Karpas-422 (cell line): ENCODE measurements at regions not wholly inside any gene's neighbourhood (a gene's known extent, or its start where the extent isn't known, plus 50 kb on each side); places are given as distances from the start of the nearest gene placed in this dataset.

Experiments
- DNase-seq: peaks from one replicate; pipeline ENCODE4 v3.0.0-alpha.2; 2015
- H2AFZ ChIP-seq: fragments of 200-600 bp; sonication (generic); 2 replicates; pipeline ENCODE4 v1.6.1; 2014; ENCODE audit warnings: antibody characterized with exemption, low read length, mixed read lengths
- H3K27ac ChIP-seq: fragments of 200-600 bp; sonication (generic); 2 replicates; pipeline ENCODE4 v1.5.1; 2014; ENCODE audit warnings: mild to moderate bottlenecking, low read length, moderate library complexity
- H3K27me3 ChIP-seq: fragments of 200-600 bp; sonication (generic); 2 replicates; pipeline ENCODE4 v1.6.1; 2014; ENCODE audit warnings: low read length, mixed read lengths
- H3K36me3 ChIP-seq: fragments of 200-600 bp; sonication (generic); 2 replicates; pipeline ENCODE4 v1.6.1; 2014; ENCODE audit warnings: low read length, mixed read lengths; ENCODE audit not compliant: insufficient read depth
- H3K4me1 ChIP-seq: fragments of 200-600 bp; sonication (generic); 2 replicates; pipeline ENCODE4 v1.6.1; 2014; ENCODE audit warnings: mild to moderate bottlenecking, low read length, mixed read lengths
- H3K4me2 ChIP-seq: fragments of 200-600 bp; sonication (generic); 2 replicates; pipeline ENCODE4 v1.6.1; 2014; ENCODE audit warnings: low read length, low read depth, mild to moderate bottlenecking; ENCODE audit not compliant: poor library complexity, severe bottlenecking
- H3K4me3 ChIP-seq: fragments of 200-600 bp; sonication (generic); 2 replicates; pipeline ENCODE4 v1.5.1; 2014; ENCODE audit warnings: mild to moderate bottlenecking, antibody characterized with exemption, low read length, mixed read lengths
- H3K79me2 ChIP-seq: fragments of 200-600 bp; sonication (generic); 2 replicates; pipeline ENCODE4 v1.6.1; 2014; ENCODE audit warnings: mild to moderate bottlenecking, low read length, mixed read lengths
- H3K9ac ChIP-seq: fragments of 200-600 bp; sonication (generic); 2 replicates; pipeline ENCODE4 v1.6.0; 2014; ENCODE audit warnings: low read length
- H3K9me2 ChIP-seq: fragments of 200-600 bp; sonication (generic), shearing (Covaris generic); replicated peaks from 2 replicates; pipeline ENCODE4 v1.6.0; 2014; ENCODE audit warnings: mild to moderate bottlenecking, low read length, moderate library complexity; ENCODE audit not compliant: insufficient read depth
- H3K9me3 ChIP-seq: fragments of 300-700, 200-600 bp; sonication (generic); 2 replicates; pipeline ENCODE4 v1.6.1; 2014; ENCODE audit warnings: low read length, mixed read lengths
- H4K20me1 ChIP-seq: fragments of 200-600 bp; sonication (generic); 2 replicates; pipeline ENCODE4 v1.6.1; 2014; ENCODE audit warnings: mild to moderate bottlenecking, antibody characterized with exemption, low read length, low read depth; ENCODE audit not compliant: insufficient read depth

DNA sequence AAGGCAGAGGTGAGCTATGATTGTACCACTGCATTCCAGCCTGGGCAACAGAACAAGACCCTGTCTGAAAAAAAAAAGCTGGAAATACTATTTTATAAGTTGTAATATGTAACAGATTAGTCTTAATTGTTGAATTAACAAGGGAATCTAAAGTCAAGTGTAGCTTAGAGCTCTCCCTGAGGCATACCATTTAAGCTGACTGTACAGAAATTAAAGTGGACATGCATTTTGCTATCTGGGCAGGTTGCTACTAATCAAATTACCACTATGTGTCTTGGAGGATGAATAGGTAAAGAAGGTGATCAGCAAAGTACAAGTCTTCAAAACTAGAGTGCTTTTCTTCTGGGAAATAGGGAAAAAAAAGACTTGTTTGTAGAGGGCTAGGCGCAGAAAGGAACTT, 205.3 kb upstream of the JADE1 start:
- Histone ChIP-seq H3K36me3 (no peaks in the 10 kb centered on the region), H3K4me1 (peaks cover 16% of the 10 kb centered on the region), H3K79me2 (no peaks in the 10 kb centered on the region), H3K9me3 (no peaks in the 10 kb centered on the region), H3K4me2 (no peak overlapping the region), H3K27ac (no peak overlapping the region), H2AFZ (no peak overlapping the region), H4K20me1 (no peaks in the 10 kb centered on the region), H3K4me3 (no peak overlapping the region), H3K9me2 (no peaks in the 10 kb centered on the region), H3K27me3 (no peaks in the 10 kb centered on the region), H3K9ac (no peak overlapping the region)
- no peak for DNase-seq

- H3K27me3 ChIP-seq: no peaks in the 10 kb centered on the region
- no peak for DNase-seq
- H4K20me1 ChIP-seq: no peaks in the 10 kb centered on the region
- H3K9me3 ChIP-seq: no peaks in the 10 kb centered on the region
- H3K79me2 ChIP-seq: no peaks in the 10 kb centered on the region
- H2AFZ ChIP-seq: no peak overlapping the region
- peaks cover 17% of the 10 kb centered on the region for H3K4me1 ChIP-seq
- no peaks in the 10 kb centered on the region for H3K36me3 ChIP-seq
- no peak overlapping the region for H3K4me2 ChIP-seq
- no peaks in the 10 kb centered on the region for H3K9me2 ChIP-seq
- H3K4me3 ChIP-seq: no peak overlapping the region
- no peak overlapping the region for H3K27ac ChIP-seq
- no peak overlapping the region for H3K9ac ChIP-seq
Measured at GRCh38 chr4:128603081-128603480, 206.4 kb upstream of the JADE1 start.

DNA sequence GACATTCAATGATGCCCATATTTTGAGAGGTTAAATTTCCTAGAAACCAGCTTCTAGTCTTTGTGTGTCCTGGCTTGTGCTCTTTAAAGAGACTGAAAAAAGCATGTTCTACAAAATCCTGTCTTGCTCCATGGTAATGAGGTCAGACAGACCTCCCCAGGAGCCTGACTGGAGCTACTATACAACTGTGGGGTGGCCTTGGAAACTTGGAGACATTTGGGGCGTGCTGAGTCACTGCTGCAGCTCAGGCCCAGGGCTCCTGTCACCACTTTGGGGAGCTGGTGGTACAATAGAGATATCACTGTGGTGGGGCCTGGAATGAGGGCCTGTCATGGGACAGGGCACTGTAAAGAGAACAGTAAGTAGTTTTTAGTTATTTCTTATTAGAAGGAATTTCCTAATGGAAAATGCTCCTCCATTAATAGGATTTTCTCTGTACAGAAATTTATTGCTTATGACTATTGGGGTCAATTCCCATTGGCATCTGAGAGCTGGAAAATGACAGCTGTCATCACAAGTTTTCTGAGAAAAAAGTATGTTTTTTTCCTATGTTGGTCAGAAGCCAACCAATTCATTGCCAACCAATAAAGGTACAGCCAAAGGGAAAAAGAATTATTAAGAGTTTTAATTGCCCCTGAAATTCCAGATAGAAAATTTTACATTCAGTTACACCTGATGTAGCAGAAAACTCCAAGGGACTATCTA, 207.4 kb upstream of the JADE1 start:
- H3K36me3 ChIP-seq: no peaks in the 10 kb centered on the region
- no peak overlapping the region for H3K9ac ChIP-seq
- no peak overlapping the region for H2AFZ ChIP-seq
- H3K9me3 ChIP-seq: no peaks in the 10 kb centered on the region
- no peak overlapping the region for H3K4me2 ChIP-seq
- H4K20me1 ChIP-seq: no peaks in the 10 kb centered on the region
- no peak overlapping the region for H3K27ac ChIP-seq
- H3K27me3 ChIP-seq: no peaks in the 10 kb centered on the region
- no peaks in the 10 kb centered on the region for H3K79me2 ChIP-seq
- H3K4me3 ChIP-seq: no peak overlapping the region
- no peaks in the 10 kb centered on the region for H3K9me2 ChIP-seq
- no peak for DNase-seq
- H3K4me1 ChIP-seq: peaks cover 17% of the 10 kb centered on the region

DNA sequence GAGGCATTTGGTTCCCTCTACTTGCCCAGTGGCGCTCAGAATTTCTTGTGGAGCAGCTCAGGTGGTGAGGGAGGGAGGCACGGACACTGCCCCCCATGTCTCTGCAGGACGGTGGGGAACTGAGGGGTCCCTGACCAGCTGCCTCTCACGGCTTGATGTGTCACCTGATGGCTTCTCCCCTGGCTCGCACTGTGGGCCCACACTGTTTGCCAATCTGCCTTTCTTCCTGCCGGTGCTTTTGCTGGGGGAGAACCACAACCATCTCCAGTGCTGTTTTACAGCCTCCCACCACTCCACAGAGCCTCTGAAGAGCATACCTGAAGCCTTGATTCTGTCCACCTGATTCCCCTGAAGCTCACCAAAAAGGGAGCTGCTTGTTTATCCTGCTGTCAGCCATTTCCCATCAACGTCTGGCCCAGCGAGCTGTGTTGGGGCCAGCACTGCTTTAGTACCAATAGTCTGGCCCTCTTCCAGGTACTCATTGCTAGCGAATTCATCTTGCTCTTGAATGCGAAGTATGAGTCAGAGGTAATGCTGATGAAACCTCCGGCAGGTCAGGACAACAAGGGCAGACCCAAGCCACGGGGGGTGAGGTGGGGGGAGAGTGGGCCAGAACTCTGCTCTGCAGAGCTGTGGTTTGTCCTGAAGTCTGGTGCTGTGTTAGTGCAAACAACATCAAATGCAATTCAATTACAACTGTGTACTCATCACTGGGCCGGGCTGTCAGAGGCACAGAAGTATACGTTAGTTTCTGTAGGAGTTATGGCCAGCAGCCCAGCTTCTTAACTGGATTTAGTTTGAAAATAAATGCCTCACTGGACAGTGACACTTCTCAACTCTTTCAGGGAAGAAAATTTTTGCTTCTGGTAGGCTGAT, 208.3 kb upstream of the JADE1 start:
- no peak overlapping the region for H2AFZ ChIP-seq
- H3K9me3 ChIP-seq: no peaks in the 10 kb centered on the region
- H3K9ac ChIP-seq: no peak overlapping the region

GRCh38 chr4:128600410-128600809, 209.1 kb upstream of the JADE1 start:
- H3K9me2 ChIP-seq: no peaks in the 10 kb centered on the region
- H3K4me2 ChIP-seq: no peak overlapping the region
- H4K20me1 ChIP-seq: no peaks in the 10 kb centered on the region
- H3K9me3 ChIP-seq: no peaks in the 10 kb centered on the region
- no peaks in the 10 kb centered on the region for H3K79me2 ChIP-seq
- no peak overlapping the region for H3K4me3 ChIP-seq
- no peak overlapping the region for H2AFZ ChIP-seq
- no peak overlapping the region for H3K27ac ChIP-seq
- H3K9ac ChIP-seq: no peak overlapping the region
- H3K36me3 ChIP-seq: no peaks in the 10 kb centered on the region
- peaks cover 3% of the 10 kb centered on the region; the same call in 1 of the 2 replicates for H3K27me3 ChIP-seq
- DNase-seq: no peak
- H3K4me1 ChIP-seq: peaks cover 20% of the 10 kb centered on the region

More for the DNA sequence above, 208.3 kb upstream of the JADE1 start:
- no peaks in the 10 kb centered on the region for H3K9me2 ChIP-seq
- H3K36me3 ChIP-seq: no peaks in the 10 kb centered on the region
- H4K20me1 ChIP-seq: no peaks in the 10 kb centered on the region
- DNase-seq: no peak
- H3K79me2 ChIP-seq: no peaks in the 10 kb centered on the region
- no peak overlapping the region for H3K4me2 ChIP-seq
- peaks cover 3% of the 10 kb centered on the region; the same call in 1 of the 2 replicates for H3K27me3 ChIP-seq
- no peak overlapping the region for H3K27ac ChIP-seq
- peaks cover 20% of the 10 kb centered on the region for H3K4me1 ChIP-seq
- H3K4me3 ChIP-seq: no peak overlapping the region

DNA sequence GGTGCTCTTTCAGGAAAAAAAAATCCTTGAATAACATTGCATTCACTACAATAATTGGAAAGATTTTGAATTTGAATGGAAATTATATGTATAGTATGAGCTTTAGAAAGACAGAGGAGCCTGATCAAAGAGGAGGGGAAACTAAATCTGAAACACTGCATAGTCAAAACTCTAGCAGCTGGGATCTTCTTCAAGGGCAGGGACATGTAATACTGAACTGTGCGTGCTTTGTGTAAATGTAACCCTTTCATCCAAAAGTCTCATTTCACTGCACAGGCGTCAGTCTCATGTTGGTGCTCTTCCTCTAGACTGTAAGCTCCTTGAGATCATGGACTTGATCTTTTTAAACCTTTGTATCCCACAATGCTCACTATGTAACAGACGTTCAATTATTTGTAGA, 212.0 kb upstream of the JADE1 start:
- peaks cover 11% of the 10 kb centered on the region; the same call in 1 of the 2 replicates for H3K4me1 ChIP-seq
- H3K4me3 ChIP-seq: no peak overlapping the region
- no peaks in the 10 kb centered on the region for H3K79me2 ChIP-seq
- H3K27ac ChIP-seq: no peak overlapping the region
- DNase-seq: no peak
- 0 out of 2 replicates have a peak, but pooled peaks cover 2% of the 10 kb centered on the region for H3K9me3 ChIP-seq
- H3K9ac ChIP-seq: no peak overlapping the region
- no peaks in the 10 kb centered on the region for H3K9me2 ChIP-seq
- H3K36me3 ChIP-seq: peaks cover 3% of the 10 kb centered on the region; the same call in 1 of the 2 replicates
- no peak overlapping the region for H3K4me2 ChIP-seq
- H4K20me1 ChIP-seq: no peaks in the 10 kb centered on the region
- no peak overlapping the region for H2AFZ ChIP-seq
- H3K27me3 ChIP-seq: peaks cover 3% of the 10 kb centered on the region; the same call in 1 of the 2 replicates

DNA sequence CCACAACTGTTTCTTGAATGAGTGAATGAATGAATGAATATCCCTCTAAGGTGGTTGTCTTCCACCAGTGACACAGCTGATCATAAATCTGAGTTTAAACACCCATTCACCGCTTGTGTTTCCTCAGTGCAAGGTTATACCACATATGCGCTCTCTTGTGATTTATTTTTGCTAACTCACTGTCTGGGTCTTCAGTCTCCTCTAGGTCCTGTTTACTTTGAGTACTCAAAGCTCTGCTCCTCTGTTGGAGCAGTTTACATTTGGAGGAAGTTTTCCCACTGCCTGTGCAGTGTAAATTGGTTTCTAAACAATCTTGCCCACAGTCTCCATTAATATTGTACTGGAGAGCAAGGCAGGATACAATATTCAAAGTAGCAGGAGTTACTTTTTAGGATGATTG, 212.6 kb upstream of the JADE1 start:
- H3K4me1 ChIP-seq: peaks cover 11% of the 10 kb centered on the region; the same call in 1 of the 2 replicates

GRCh38 chr4:128596115-128596514, 213.4 kb upstream of the JADE1 start:
- H3K9ac ChIP-seq: no peak overlapping the region
- H4K20me1 ChIP-seq: no peaks in the 10 kb centered on the region
- H3K36me3 ChIP-seq: peaks cover 3% of the 10 kb centered on the region; the same call in 1 of the 2 replicates
- H3K27me3 ChIP-seq: peaks cover 5% of the 10 kb centered on the region; the same call in 1 of the 2 replicates
- H3K9me2 ChIP-seq: no peaks in the 10 kb centered on the region
- H3K4me1 ChIP-seq: peaks cover 11% of the 10 kb centered on the region; the same call in 1 of the 2 replicates
- 0 out of 2 replicates have a peak, but pooled peaks cover 2% of the 10 kb centered on the region for H3K9me3 ChIP-seq
- no peak overlapping the region for H2AFZ ChIP-seq
- H3K27ac ChIP-seq: no peak overlapping the region
- no peak overlapping the region for H3K4me2 ChIP-seq
- no peaks in the 10 kb centered on the region for H3K79me2 ChIP-seq
- no peak overlapping the region for H3K4me3 ChIP-seq
- DNase-seq: no peak

More for the DNA sequence above, 212.6 kb upstream of the JADE1 start:
- Histone ChIP-seq H3K4me2 (no peak overlapping the region), H4K20me1 (no peaks in the 10 kb centered on the region), H3K79me2 (no peaks in the 10 kb centered on the region), H2AFZ (no peak overlapping the region), H3K27me3 (peaks cover 3% of the 10 kb centered on the region; the same call in 1 of the 2 replicates), H3K9me2 (no peaks in the 10 kb centered on the region), H3K9me3 (0 out of 2 replicates have a peak, but pooled peaks cover 2% of the 10 kb centered on the region), H3K36me3 (peaks cover 3% of the 10 kb centered on the region; the same call in 1 of the 2 replicates), H3K4me3 (no peak overlapping the region), H3K27ac (no peak overlapping the region), H3K9ac (no peak overlapping the region)
- no peak for DNase-seq
